GM04503 (cell line): ENCODE measurements at regions not wholly inside any gene's neighbourhood (a gene's known extent, or its start where the extent isn't known, plus 50 kb on each side); places are given as distances from the start of the nearest gene placed in this dataset.
A peak's percentile ranks its signal among the peaks of the same experiment; 100 is the strongest.

Source experiments
- DNase-seq: peaks from one replicate; pipeline ENCODE4 v3.0.0-alpha.2; 2012; ENCODE audit warnings: low read depth

DNA sequence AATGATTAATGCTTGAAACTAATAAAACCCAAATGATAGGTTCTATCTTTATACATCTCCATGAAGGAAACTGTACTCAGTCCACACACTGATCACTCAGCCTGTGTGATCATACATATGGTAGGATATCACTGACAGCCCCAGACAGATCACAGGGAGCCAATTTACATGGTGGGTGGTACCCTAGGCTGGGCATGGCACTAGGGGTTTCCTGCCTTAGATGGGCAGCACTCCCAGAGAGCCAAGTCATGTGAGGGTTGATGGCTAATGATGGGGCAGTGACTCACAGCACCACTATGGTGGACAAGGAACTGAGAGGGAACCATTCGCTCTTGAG, 89.6 kb upstream of the PTPRR start:
- no peak for DNase-seq

GRCh38 chr12:71009430-71010142, 89.0 kb upstream of the PTPRR start:
- no peak for DNase-seq

DNA sequence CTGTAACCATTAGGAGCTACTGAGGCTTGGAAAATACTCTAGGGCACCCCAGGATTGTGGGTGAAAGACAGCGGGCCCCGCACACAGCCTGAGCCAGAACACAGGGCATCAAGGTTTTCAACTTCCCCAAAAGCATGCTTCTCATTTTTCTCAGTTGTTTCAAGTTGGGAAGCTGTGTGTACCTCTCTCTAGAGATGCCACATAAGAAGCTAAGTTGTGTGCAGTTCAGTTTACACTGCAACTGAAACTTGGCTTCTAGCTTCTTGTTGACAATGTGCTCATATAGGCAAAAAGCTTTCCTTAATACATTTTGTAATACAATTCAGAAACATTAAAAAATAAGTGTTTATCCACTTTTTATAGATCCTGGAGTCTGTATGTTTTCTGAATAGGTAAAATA, 88.1 kb upstream of the PTPRR start:
- no peak for DNase-seq

DNA sequence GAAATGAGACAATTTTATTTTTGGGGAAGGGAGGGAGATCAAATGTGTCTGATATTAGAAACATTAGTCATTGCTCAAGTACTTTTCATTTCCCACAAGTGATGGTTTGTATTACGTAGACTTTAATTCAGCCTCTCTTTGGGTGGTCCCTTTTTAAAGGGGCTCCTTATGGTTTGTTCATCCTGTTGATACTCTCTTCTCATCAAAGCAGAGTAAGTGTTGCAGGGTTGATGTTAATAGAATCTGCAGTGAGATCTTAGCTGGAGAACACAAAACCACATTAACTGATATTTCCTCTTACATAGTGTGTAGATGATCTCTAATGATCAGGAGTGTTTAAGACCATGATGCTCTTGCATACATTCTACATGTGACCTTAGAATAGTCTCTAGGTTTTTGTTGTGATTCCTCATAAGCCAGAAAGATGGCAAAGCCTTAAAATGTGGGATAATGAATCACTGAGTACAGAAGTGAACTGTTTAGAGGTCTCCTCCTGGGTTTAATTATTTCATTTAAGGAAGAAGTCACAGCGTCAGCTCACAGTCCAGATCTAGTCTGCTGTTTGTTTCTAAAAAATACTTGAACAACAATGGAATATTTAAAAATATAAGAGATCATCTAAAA, 87.4 kb upstream of the PTPRR start:
- DNase-seq, result no peak

- no peak for DNase-seq
Observed at GRCh38 chr12:71007020-71007419, 86.5 kb upstream of the PTPRR start.

DNA sequence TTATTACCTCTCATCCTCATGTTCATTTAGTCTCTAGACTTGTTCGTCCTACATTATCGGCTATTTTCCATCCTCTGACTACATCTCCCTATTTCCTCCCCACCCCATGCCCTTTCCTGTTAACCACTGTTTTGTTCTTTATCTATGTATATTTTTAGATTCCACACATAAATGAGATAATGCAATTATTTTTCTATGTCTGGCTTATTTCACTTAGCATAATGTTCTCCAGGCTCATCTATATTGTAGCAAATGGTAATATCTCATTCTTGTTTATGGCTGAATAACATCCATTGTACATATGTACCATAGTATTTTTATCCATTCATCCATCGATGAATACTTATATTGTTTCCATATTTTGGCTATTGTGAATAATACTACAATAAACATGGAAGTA, 84.6 kb upstream of the PTPRR start:
- DNase-seq, result no peak

DNA sequence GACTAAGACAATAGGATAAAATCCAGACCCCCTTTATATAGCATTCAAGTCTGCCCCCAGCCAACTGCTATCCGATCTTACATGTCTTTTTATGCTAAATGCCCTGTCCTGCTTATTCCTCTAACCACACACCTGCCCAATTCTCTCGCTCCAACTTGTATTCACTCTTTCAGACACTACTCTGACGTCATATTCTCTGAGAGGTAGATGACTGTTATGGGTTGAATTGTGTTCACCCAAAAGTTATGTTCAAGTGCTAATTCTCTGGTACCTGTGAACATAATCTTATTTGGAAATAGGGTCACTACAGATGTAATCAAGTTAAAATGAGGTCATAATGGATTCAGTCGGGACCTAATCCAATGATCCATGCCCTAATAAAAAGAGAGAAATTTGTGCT, 84.0 kb upstream of the PTPRR start:
- DNase-seq, result no peak

- DNase-seq, result no peak
Observed at GRCh38 chr12:71000748-71001147, 80.2 kb upstream of the PTPRR start.

DNA sequence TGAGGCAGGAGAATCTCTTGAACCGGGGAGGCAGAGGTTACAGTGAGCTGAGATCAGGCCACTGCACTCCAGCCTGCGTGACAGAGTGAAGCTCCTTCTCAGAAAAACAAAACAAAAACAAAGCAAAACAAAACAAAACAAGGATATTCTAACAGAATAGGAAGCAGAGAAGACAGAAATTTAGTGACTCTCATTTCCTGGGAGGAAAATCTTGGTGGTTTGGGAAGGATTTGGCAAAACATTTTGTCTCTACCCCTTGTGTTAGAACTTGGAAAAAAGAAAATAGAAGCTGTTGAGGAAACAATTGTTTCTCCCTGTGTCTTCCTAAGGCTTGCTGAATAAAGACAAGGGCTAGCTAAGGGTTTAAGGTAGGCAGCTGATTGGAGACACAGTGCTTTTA, 79.7 kb upstream of the PTPRR start:
- DNase-seq, result no peak

- DNase-seq, result peak; percentile 94
Observed at GRCh38 chr12:70994217-70994788, 73.8 kb upstream of the PTPRR start.

DNA sequence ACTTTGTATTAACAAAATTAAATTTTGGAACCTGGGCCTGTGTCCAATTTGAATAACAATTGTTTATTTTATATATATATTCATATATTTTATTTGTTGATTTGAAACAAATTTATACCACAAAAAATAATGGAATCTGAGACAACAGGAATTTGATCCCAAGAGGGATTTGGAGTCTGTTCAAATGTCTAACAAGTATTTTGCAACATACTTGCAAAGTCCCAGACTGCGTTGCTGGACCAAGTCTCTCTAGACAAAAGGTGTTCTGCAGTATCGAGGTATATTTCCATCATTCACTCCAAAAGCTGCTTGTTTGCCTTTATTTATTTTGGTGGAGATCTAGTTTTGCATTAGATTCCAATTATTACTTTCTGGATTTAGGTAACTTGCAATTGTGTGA, 68.7 kb upstream of the PTPRR start:
- DNase-seq, result no peak

GRCh38 chr12:70985850-70986249, 65.3 kb upstream of the PTPRR start:
- no peak for DNase-seq

GRCh38 chr12:70983692-70984091, 63.2 kb upstream of the PTPRR start:
- no peak for DNase-seq

DNA sequence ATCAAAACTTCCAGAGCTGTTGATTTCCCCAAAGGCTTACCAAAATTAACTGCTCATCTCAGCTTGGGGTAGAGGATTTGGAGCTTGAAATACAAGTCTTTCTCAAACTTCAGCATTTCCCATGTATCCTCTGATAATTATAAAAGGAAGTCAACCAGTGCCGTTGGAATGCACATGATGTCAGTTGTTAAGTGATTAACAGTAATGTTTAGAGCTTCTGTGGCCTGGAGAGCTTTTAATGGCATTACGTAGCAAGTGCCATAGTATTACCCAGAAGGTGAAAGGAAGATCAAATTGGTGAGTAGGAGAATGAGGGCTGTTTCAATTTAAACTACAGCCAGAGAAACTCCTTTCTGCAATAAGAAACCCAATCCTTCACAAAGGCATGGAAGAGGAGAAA, 62.5 kb upstream of the PTPRR start:
- peak; percentile 56 for DNase-seq

DNA sequence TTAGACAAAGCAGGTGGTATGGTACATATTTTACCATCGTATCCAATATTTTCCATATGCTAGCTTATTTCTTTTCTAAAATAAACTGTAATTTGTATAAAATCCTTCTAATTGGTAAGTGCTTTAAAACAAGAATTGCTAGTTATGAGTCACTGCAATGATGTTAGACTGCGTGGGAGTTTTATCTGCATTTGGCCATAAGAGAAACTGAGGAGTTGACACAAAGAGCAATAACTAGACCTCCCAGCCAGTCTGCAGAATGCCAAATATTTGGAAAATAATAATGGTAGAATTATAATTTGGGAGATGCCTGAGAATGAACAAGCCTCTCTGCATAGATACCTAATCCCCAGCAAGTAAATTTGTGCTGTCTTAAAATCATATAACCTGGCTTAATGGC, 61.7 kb upstream of the PTPRR start:
- no peak for DNase-seq

DNA sequence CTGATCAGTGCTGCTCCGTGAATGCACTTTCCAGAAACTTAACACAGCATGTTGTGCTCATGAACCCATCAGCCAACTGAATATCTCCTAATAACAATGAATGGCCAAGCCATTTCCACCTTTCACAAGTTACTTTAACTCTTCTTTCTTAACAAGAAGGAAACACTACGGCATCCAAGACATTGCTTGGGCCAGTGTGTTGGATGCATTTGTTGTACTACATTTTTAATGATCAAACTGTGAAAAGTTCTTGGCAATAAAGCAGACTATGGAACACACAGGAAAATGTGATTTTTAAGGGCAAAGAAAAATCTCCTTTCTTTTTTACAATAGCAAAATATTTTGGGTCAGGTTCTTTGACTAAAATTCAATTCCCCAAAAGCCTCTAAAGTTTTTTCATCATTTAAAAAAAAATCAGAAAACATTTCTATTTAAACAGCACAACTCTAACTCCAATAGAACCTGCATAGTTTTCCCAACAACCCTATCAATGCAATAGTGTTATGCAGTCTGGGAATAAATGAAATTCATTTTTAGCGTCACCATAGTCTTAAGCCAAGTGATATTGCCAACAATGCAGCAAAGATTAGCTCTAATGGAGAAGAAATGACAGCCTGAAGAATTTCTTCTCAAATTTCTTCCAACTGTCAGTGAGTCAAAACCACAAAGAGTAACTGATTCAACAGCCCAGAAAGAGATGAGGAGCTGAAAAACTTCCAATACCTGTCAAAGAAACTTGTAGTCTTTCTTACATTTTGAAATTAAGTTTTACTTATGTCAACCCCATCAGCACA, 50.7 kb upstream of the PTPRR start:
- peak; percentile 20 for DNase-seq
